H1 (cell line): ENCODE measurements at regions not wholly inside any gene's neighbourhood (a gene's known extent, or its start where the extent isn't known, plus 50 kb on each side); places are given as distances from the start of the nearest gene placed in this dataset.

Experiments
- CTCF ChIA-PET: fragments of 300-600 bp; sonication (Branson Sonifier 250); formaldehyde crosslinking; loops from one replicate; lab custom pipeline; 2021; ENCODE audit not compliant: partially characterized antibody; lab: Charles Lee
- POLR2A ChIA-PET: fragments of 300-600 bp; sonication (Branson Sonifier 250); formaldehyde crosslinking; loops from one replicate; lab custom pipeline; 2021; ENCODE audit warnings: inconsistent platforms; ENCODE audit not compliant: partially characterized antibody; lab: Charles Lee
- DNase-seq, 2 experiments: peaks; one replicate each; pipeline versions ENCODE4 v3.0.0 to v3.0.0-alpha.2; 2010 to 2022; ENCODE audit warnings: low spot score in 2 of 2, low read depth in 1 of 2, mixed read lengths in 1 of 2
- FAIRE-seq: peaks from 2 replicates; lab custom pipeline; 2011; peaks lifted over from hg19 to GRCh38; lab: Jason Lieb, UNC
- H2AFZ ChIP-seq: 2 replicates; pipeline ENCODE4 v1.8.1; 2012; ENCODE audit warnings: low read length, inconsistent platforms
- H2AK5ac ChIP-seq: 2 replicates; pipeline ENCODE4 v1.6.1; 2013; ENCODE audit warnings: low read depth, low read length
- H2BK120ac ChIP-seq: replicated peaks from 2 replicates; pipeline ENCODE3; 2013; ENCODE audit warnings: low read depth, low read length, inconsistent platforms
- H2BK12ac ChIP-seq: 2 replicates; pipeline ENCODE4 v1.6.1; 2013; ENCODE audit warnings: low read depth, low read length
- H2BK15ac ChIP-seq: 2 replicates; pipeline ENCODE4 v1.6.1; 2013; ENCODE audit warnings: low read length
- H2BK20ac ChIP-seq: 2 replicates; pipeline ENCODE4 v1.6.1; 2013; ENCODE audit warnings: low read length
- H2BK5ac ChIP-seq: 2 replicates; pipeline ENCODE4 v1.6.1; 2013; ENCODE audit warnings: low read depth, low read length
- H3K14ac ChIP-seq: 2 replicates; pipeline ENCODE4 v1.6.1; 2013; ENCODE audit warnings: inconsistent platforms; ENCODE audit not compliant: insufficient read length
- H3K18ac ChIP-seq: 2 replicates; pipeline ENCODE4 v1.6.1; 2013; ENCODE audit warnings: low read length; ENCODE audit errors: extremely low read depth
- H3K23ac ChIP-seq: 2 replicates; pipeline ENCODE4 v1.6.1; 2013; ENCODE audit warnings: inconsistent platforms; ENCODE audit not compliant: insufficient read length
- H3K23me2 ChIP-seq: 2 replicates; pipeline ENCODE4 v1.6.1; 2013; ENCODE audit warnings: low read depth, low read length
- H3K27ac ChIP-seq: 2 replicates; pipeline ENCODE4 v1.6.1; 2011; ENCODE audit warnings: low read depth, low read length, inconsistent platforms
- H3K27me3 ChIP-seq, 4 experiments: replicated peaks in 1 of 4; 1 replicate in 1 of 4; 2 replicates in 3 of 4; pipeline versions ENCODE4 v1.6.1 to v1.8.1; 2011 to 2013; ENCODE audit warnings: low read length in 3 of 4, mild to moderate bottlenecking in 3 of 4, inconsistent platforms in 2 of 4, mixed read lengths in 2 of 4, moderate library complexity in 1 of 4; ENCODE audit not compliant: control insufficient read depth in 3 of 4, insufficient read depth in 3 of 4; ENCODE audit errors: extremely low read depth in 1 of 4
- H3K36me3 ChIP-seq, 4 experiments: 2 replicates each; pipeline versions ENCODE4 v1.6.1 to v1.8.1; 2011 to 2013; ENCODE audit warnings: mild to moderate bottlenecking in 4 of 4, low read length in 3 of 4, moderate library complexity in 2 of 4, control low read depth in 1 of 4, inconsistent platforms in 1 of 4; ENCODE audit not compliant: insufficient read depth in 4 of 4, control insufficient read depth in 2 of 4
- H3K4ac ChIP-seq: replicated peaks from 2 replicates; pipeline ENCODE3; 2013; ENCODE audit warnings: low read length, low read depth, mixed read lengths, inconsistent platforms; ENCODE audit not compliant: insufficient read length
- H3K4me1 ChIP-seq, 4 experiments: replicated peaks in 1 of 4; 1 replicate in 1 of 4; 2 replicates in 3 of 4; pipeline versions ENCODE4 v1.6.1 to v1.8.1; 2011 to 2013; ENCODE audit warnings: low read length in 3 of 4, inconsistent platforms in 2 of 4, mixed read lengths in 1 of 4; ENCODE audit not compliant: insufficient read depth in 4 of 4, control insufficient read depth in 3 of 4
- H3K4me2 ChIP-seq, 2 experiments: 2 replicates each; pipeline versions ENCODE4 v1.6.1 to v1.8.1; 2011 to 2013; ENCODE audit warnings: low read depth in 2 of 2, low read length in 2 of 2, control low read depth in 1 of 2, inconsistent platforms in 1 of 2, mild to moderate bottlenecking in 1 of 2; ENCODE audit not compliant: insufficient read depth in 1 of 2
- H3K4me3 ChIP-seq, 4 experiments: fragments of 200-600, 300-600 bp in 1 of 4; sonication (generic), shearing (Covaris generic), sonication (Bioruptor Twin) in 1 of 4; 2 replicates each; pipeline versions ENCODE4 v1.5.1 to v1.8.1; 2011 to 2016; ENCODE audit warnings: low read length in 4 of 4, low read depth in 3 of 4, control low read depth in 2 of 4, inconsistent platforms in 2 of 4, mild to moderate bottlenecking in 2 of 4, mixed read lengths in 1 of 4, moderate library complexity in 1 of 4; ENCODE audit not compliant: insufficient read depth in 2 of 4; ENCODE audit errors: extremely low read depth in 1 of 4
- H3K56ac ChIP-seq: replicated peaks from 2 replicates; pipeline ENCODE3; 2013; ENCODE audit warnings: low read depth, mild to moderate bottlenecking, mixed read lengths, low read length, inconsistent platforms; ENCODE audit not compliant: insufficient read length
- H3K79me1 ChIP-seq: 2 replicates; pipeline ENCODE4 v1.6.1; 2013; ENCODE audit warnings: low read depth, low read length, control low read depth
- H3K79me2 ChIP-seq, 2 experiments: 2 replicates each; pipeline versions ENCODE4 v1.6.1 to v1.8.1; 2012 to 2013; ENCODE audit warnings: low read length in 2 of 2, mild to moderate bottlenecking in 2 of 2, inconsistent platforms in 1 of 2; ENCODE audit not compliant: insufficient read depth in 2 of 2, control insufficient read depth in 1 of 2
- H3K9ac ChIP-seq, 4 experiments: replicated peaks in 1 of 4; 1 replicate in 1 of 4; 2 replicates in 3 of 4; pipeline versions ENCODE4 v1.6.1 to v1.8.1; 2011 to 2013; ENCODE audit warnings: low read depth in 3 of 4, low read length in 3 of 4, control low read depth in 2 of 4, mild to moderate bottlenecking in 2 of 4, moderate library complexity in 2 of 4, inconsistent platforms in 1 of 4; ENCODE audit errors: extremely low read depth in 1 of 4
- H3K9me3 ChIP-seq, 2 experiments: 2 replicates each; pipeline versions ENCODE4 v1.6.1 to v1.8.1; 2012 to 2013; ENCODE audit warnings: mild to moderate bottlenecking in 2 of 2, moderate library complexity in 2 of 2, control low read depth in 1 of 2, inconsistent platforms in 1 of 2, low read depth in 1 of 2, low read length in 1 of 2, mixed read lengths in 1 of 2; ENCODE audit not compliant: insufficient read depth in 2 of 2
- H4K20me1 ChIP-seq, 2 experiments: replicated peaks in 1 of 2; 2 replicates each; pipeline versions ENCODE3 to v1.8.1; 2011 to 2013; ENCODE audit warnings: inconsistent platforms in 2 of 2, low read length in 2 of 2, mild to moderate bottlenecking in 1 of 2; ENCODE audit not compliant: insufficient read depth in 2 of 2, control insufficient read depth in 1 of 2
- H4K5ac ChIP-seq: 2 replicates; pipeline ENCODE4 v1.6.1; 2013; ENCODE audit warnings: low read length, low read depth, mixed read lengths, inconsistent platforms; ENCODE audit not compliant: insufficient read length
- H4K8ac ChIP-seq: 2 replicates; pipeline ENCODE4 v1.8.0; 2013; ENCODE audit warnings: mild to moderate bottlenecking, moderate library complexity, low read length, inconsistent platforms; ENCODE audit not compliant: insufficient read depth; ENCODE audit errors: extremely low read depth
- H4K91ac ChIP-seq: replicated peaks from 2 replicates; pipeline ENCODE3; 2013; ENCODE audit warnings: low read length, mixed read lengths, inconsistent platforms; ENCODE audit not compliant: insufficient read length
- CBX8 ChIP-seq: fragments of 300-800, 300-1000 bp; sonication (generic); IDR thresholded peaks from 2 replicates; pipeline ENCODE4 v1.7.1; 2016; ENCODE audit warnings: low read depth, low read length, borderline replicate concordance
- CHD2 ChIP-seq: IDR thresholded peaks from 2 replicates; pipeline ENCODE4 v1.6.1; 2012; ENCODE audit warnings: low read length, improper control_type of control experiment
- SP4 ChIP-seq: IDR thresholded peaks from 2 replicates; pipeline ENCODE4 v1.6.1; 2012; ENCODE audit warnings: low read length, inconsistent platforms
- WGBS, 2 experiments: shearing (Covaris generic) in 1 of 2; methylation state at CpG; one replicate each; pipeline versions ENCODE4 v1.1.6 to v1.1.7; 2013 to 2015; ENCODE audit warnings: low lambda C conversion rate in 2 of 2, mixed read lengths in 2 of 2, inconsistent platforms in 1 of 2, low coverage in 1 of 2, missing lambda C conversion rate in 1 of 2; ENCODE audit not compliant: insufficient replicate concordance in 2 of 2, insufficient coverage in 1 of 2, insufficient read length in 1 of 2; ENCODE audit errors: extremely low coverage in 1 of 2, missing lambda C conversion rate in 1 of 2; 5-methylcytosine and 5-hydroxymethylcytosine counted together

DNA sequence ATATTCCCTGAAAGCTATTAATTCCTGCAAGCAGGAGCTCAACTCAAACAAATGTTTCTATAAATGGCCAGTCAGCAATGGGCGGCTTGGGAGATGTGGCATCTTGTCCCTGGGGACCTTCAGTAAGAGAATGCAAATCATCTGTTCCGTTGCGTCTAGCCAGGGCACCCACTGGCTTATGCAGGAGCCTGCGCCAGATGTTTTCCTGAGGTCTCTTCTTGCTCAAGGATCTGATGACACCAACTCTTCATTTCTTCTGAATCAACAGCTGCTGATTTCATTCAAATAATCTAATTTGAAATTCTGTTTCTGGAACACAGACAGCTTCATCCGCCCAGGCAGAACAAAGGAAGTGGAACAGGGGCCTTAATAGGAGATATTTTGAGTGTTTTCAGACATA is 70.0 kb upstream of the AJAP1 start:
- H3K4ac ChIP-seq = no peak overlapping the region
- WGBS, 2 experiments = 88% methylated on average over 5 of the region's 5 CpGs; no CpG with 5 or more reads in 1 of the 2 experiments
- no peaks in the 10 kb centered on the region; a peak in 2 of 7 replicates for H3K27me3 ChIP-seq
- H4K5ac ChIP-seq = no peak overlapping the region
- H3K4me3 ChIP-seq = no peak overlapping the region
- TF ChIP-seq SP4 (no peak), CHD2 (no peak), CBX8 (no peak)
- DNase-seq (no peak), FAIRE-seq (no peak)
- H2AFZ ChIP-seq = no peak overlapping the region
- H3K4me2 ChIP-seq = no peak overlapping the region
- H2BK5ac ChIP-seq = no peak overlapping the region
- no peak overlapping the region for H3K56ac ChIP-seq
- H2BK120ac ChIP-seq = no peak overlapping the region
- H2BK20ac ChIP-seq = no peak overlapping the region
- POLR2A ChIA-PET = no interaction called here
- no peaks in the 10 kb centered on the region for H3K79me2 ChIP-seq
- CTCF ChIA-PET = interaction anchor here (0.9 to 1.9 kb wide), 8 partner anchors 8 to 712 kb away, joined by 3 to 8 read pairs (median 4); no protein-coding TSS in a partner anchor
- H4K8ac ChIP-seq = no peak overlapping the region; the same call in 1 of the 2 replicates
- no peak overlapping the region for H3K27ac ChIP-seq
- H3K4me1 ChIP-seq = no peaks in the 10 kb centered on the region
- no peaks in the 10 kb centered on the region for H3K36me3 ChIP-seq
- H3K18ac ChIP-seq = no peak overlapping the region
- no peak overlapping the region for H4K91ac ChIP-seq
- no peak overlapping the region for H3K9ac ChIP-seq
- no peak overlapping the region for H2AK5ac ChIP-seq
- H3K14ac ChIP-seq = no peak overlapping the region
- no peaks in the 10 kb centered on the region for H4K20me1 ChIP-seq
- H3K9me3 ChIP-seq = no peaks in the 10 kb centered on the region
- H2BK15ac ChIP-seq = no peak overlapping the region
- no peak overlapping the region for H3K23ac ChIP-seq
- H3K79me1 ChIP-seq = no peaks in the 10 kb centered on the region
- H3K23me2 ChIP-seq = no peaks in the 10 kb centered on the region
- H2BK12ac ChIP-seq = no peak overlapping the region
